Activated T-cell treated with anti-CD3 and anti-CD28 coated beads, Interleukin-2, amount 50 U/mL, for 72 hours (primary cell): ENCODE measurements at regions not wholly inside any gene's neighbourhood (a gene's known extent, or its start where the extent isn't known, plus 50 kb on each side); places are given as distances from the start of the nearest gene placed in this dataset.

Experiments
- ATAC-seq, 2 donors: fragments of 150-1000 bp; cut with Tn5 transposase; replicated peaks in 1 of 2; 2 replicates each; pipeline ENCODE4 v1.10.0; 2021; ENCODE audit warnings: moderate library complexity in 2 of 2, mild to moderate bottlenecking in 1 of 2
- DNase-seq, 2 donors: peaks; one replicate each; pipeline ENCODE4 v3.0.0; 2021 to 2022; ENCODE audit warnings: mixed read lengths in 1 of 2
- H3K27ac Mint-ChIP-seq: one replicate; pipeline ENCODE4 v1.8.0; 2022; ENCODE audit warnings: mild to moderate bottlenecking, moderate library complexity, mixed read lengths
- H3K27me3 Mint-ChIP-seq: one replicate; pipeline ENCODE4 v1.8.0; 2022; ENCODE audit warnings: low read depth, mixed read lengths
- H3K36me3 Mint-ChIP-seq, 2 donors: one replicate each; pipeline ENCODE4 v1.8.0; 2022; ENCODE audit warnings: mixed read lengths in 2 of 2, mild to moderate bottlenecking in 1 of 2; ENCODE audit not compliant: insufficient read depth in 2 of 2
- H3K4me1 Mint-ChIP-seq: one replicate; pipeline ENCODE4 v1.8.0; 2022; ENCODE audit warnings: low read depth, mixed read lengths
- H3K4me3 Mint-ChIP-seq, 2 donors: one replicate each; pipeline ENCODE4 v1.8.0; 2022; ENCODE audit warnings: mild to moderate bottlenecking in 2 of 2, mixed read lengths in 2 of 2, moderate library complexity in 2 of 2
- H3K9me3 Mint-ChIP-seq, 2 donors: one replicate each; pipeline ENCODE4 v1.8.0; 2022; ENCODE audit warnings: mixed read lengths in 2 of 2

- Mint-ChIP-seq H3K9me3 (no peaks in the 10 kb centered on the region), H3K27ac (no peak overlapping the region), H3K36me3 (no peaks in the 10 kb centered on the region), H3K4me3 (no peak overlapping the region), H3K4me1 (no peaks in the 10 kb centered on the region), H3K27me3 (peaks cover 3% of the 10 kb centered on the region)
- DNase-seq (no peak), ATAC-seq (no peak)
These were observed 131.8 kb downstream of the TBX5 start for GRCh38 chr12:114274131-114274530.

GRCh38 chr12:114272605-114273004 is 133.3 kb downstream of the TBX5 start:
- Mint-ChIP-seq H3K36me3 (no peaks in the 10 kb centered on the region), H3K4me1 (no peaks in the 10 kb centered on the region), H3K9me3 (no peaks in the 10 kb centered on the region), H3K27ac (no peak overlapping the region), H3K27me3 (peaks cover 4% of the 10 kb centered on the region), H3K4me3 (no peak overlapping the region)
- DNase-seq (no peak), ATAC-seq (no peak)

GRCh38 chr12:114272071-114272470 is 133.9 kb downstream of the TBX5 start:
- no peak overlapping the region for H3K4me3 Mint-ChIP-seq
- H3K4me1 Mint-ChIP-seq = no peaks in the 10 kb centered on the region
- H3K27me3 Mint-ChIP-seq = peaks cover 4% of the 10 kb centered on the region
- DNase-seq (no peak), ATAC-seq (no peak)
- H3K9me3 Mint-ChIP-seq = no peaks in the 10 kb centered on the region
- no peaks in the 10 kb centered on the region for H3K36me3 Mint-ChIP-seq
- no peak overlapping the region for H3K27ac Mint-ChIP-seq

GRCh38 chr12:114269153-114269552 is 136.8 kb downstream of the TBX5 start:
- H3K27ac Mint-ChIP-seq = no peak overlapping the region
- no peak overlapping the region for H3K4me3 Mint-ChIP-seq
- no peaks in the 10 kb centered on the region for H3K36me3 Mint-ChIP-seq
- ATAC-seq = no peak
- no peaks in the 10 kb centered on the region for H3K9me3 Mint-ChIP-seq
- peaks cover 4% of the 10 kb centered on the region for H3K27me3 Mint-ChIP-seq
- no peaks in the 10 kb centered on the region for H3K4me1 Mint-ChIP-seq
- no peak for DNase-seq

DNA sequence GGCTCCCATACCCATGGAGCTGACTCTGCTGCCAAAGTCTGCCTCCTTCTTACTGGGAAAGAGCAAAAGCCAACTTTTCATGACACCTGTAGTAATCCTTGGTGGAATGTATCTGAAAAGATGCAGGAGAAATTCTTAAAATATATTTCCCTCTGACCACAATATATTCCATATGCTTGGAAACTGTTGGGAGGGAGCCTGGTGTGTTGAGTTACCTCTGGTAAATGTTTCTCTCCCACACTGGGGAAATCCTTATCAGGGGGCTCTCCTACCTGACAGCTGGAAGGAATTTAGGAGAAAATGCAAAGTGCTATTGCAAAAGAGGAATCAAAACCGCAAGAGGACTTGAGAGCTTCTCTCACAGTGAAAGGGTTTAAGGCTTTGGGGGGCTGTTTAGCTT is 139.4 kb downstream of the TBX5 start:
- no peak overlapping the region for H3K4me3 Mint-ChIP-seq

DNA sequence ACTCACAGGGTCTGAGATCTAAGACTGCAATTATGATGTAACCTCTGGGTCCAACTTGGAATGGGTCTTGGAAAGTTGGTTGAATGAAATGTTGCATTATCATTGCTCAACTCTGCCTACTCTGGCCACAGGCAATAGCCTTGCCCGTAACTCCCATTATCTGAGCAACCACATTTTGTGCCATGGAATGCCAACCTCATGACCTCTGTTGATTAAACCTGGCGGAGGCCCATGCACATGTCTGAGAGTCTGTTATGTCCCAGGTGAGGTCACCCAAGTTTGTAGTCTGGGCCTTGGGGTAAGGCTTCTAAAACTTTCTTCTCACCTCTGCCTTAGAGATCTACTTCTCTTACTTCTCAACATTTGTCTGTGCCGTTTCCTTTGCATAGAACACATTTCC is 140.9 kb downstream of the TBX5 start:
- DNase-seq = no peak
- no peaks in the 10 kb centered on the region for H3K4me1 Mint-ChIP-seq
- no peaks in the 10 kb centered on the region for H3K36me3 Mint-ChIP-seq
- no peak overlapping the region for H3K27ac Mint-ChIP-seq
- no peak for ATAC-seq
- no peak overlapping the region for H3K4me3 Mint-ChIP-seq
- H3K27me3 Mint-ChIP-seq = peaks cover 4% of the 10 kb centered on the region
- H3K9me3 Mint-ChIP-seq = peaks cover 1 to 4% of the 10 kb centered on the region in 2 donors

More for the DNA sequence above, 139.4 kb downstream of the TBX5 start:
- ATAC-seq (no peak), DNase-seq (no peak)
- H3K27me3 Mint-ChIP-seq = peaks cover 4% of the 10 kb centered on the region
- H3K4me1 Mint-ChIP-seq = no peaks in the 10 kb centered on the region
- H3K36me3 Mint-ChIP-seq = no peaks in the 10 kb centered on the region
- H3K9me3 Mint-ChIP-seq = peaks cover 1% of the 10 kb centered on the region in 2 donors
- no peak overlapping the region for H3K27ac Mint-ChIP-seq

DNA sequence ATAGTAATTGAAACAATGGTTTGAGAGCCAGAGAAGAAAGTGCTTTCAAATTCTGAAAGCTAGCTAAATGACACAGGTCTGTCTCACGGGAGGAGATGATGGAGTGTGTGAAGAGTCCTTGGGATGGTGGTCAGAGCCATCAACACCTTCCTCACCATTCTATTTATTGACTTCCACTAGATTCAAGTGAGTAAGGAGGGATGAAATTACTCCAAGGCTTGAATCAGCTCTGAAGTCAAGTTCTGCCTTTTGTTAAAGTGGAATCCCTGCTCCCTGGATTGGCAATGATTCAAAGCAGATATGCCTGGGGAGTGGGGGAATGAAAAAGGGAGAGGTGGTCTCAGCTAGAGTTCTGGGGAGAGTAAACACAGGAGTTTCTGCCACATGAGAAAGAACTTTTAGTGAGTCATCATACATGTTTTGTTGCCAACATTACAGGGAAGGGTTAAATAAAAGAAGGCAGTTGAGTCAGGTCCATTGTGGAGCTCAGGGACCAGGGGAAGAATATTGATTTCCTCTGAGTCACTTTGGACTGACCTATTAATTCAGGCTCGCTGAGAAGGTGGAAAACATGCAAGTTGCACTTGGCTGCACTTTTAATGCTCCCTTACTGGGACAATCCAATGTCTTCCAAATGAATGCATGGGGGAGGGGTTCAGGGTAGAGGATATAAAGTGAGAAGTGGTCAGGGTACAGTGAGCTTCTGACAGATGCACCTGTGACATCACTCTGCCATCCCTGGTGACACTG is 142.7 kb downstream of the TBX5 start:
- no peak overlapping the region for H3K4me3 Mint-ChIP-seq
- no peaks in the 10 kb centered on the region for H3K27me3 Mint-ChIP-seq
- H3K27ac Mint-ChIP-seq = no peak overlapping the region
- no peaks in the 10 kb centered on the region for H3K4me1 Mint-ChIP-seq
- ATAC-seq = no peak
- peaks cover 1 to 4% of the 10 kb centered on the region in 2 donors for H3K9me3 Mint-ChIP-seq
- no peaks in the 10 kb centered on the region for H3K36me3 Mint-ChIP-seq
- DNase-seq = no peak

DNA sequence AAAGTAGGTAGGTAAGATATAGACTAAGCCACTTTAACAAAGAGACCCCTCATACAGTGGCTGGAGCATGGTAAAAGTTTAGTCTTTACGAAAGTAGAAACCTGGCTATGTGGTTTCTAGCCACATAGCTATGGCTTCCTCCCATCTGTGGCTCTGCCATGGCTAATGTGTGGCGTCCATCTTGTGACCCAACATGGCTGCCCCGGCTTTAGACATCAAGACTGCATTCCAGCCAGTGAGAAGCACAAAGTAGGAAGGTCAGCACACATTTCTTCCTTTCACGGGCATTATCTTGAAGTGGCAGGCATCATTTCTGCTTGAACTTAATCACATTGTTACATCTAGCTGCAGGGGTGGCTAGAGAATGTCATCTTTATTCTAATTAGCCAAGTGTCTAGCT is 148.3 kb downstream of the TBX5 start:
- no peak overlapping the region for H3K27ac Mint-ChIP-seq
- H3K9me3 Mint-ChIP-seq = peaks cover 3 to 6% of the 10 kb centered on the region in 2 donors
- ATAC-seq (no peak), DNase-seq (no peak)
- H3K4me3 Mint-ChIP-seq = no peak overlapping the region
- no peaks in the 10 kb centered on the region for H3K4me1 Mint-ChIP-seq
- no peaks in the 10 kb centered on the region for H3K36me3 Mint-ChIP-seq
- peaks cover 8% of the 10 kb centered on the region for H3K27me3 Mint-ChIP-seq

DNA sequence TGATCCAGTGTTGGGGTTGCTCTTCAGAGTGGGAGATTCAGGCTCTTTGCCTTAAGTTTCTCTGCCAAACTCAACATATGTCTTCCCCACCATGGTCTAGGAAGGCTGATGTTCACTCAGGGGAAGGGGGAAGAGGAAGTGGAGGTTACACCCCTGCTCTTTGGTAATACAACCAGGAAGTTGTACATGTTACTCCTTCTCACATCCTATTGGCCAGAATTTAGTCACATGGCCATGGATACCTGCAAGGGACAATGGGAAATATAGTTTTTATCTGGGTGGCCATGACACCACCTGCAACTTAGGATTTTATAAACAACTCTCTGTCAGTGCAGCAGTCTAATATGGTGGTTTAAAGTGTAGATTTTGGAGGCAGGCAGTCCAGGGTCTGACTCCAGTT is 150.9 kb downstream of the TBX5 start:
- Mint-ChIP-seq H3K9me3 (peaks cover 3 to 4% of the 10 kb centered on the region in 2 donors), H3K27ac (no peak overlapping the region), H3K36me3 (no peaks in the 10 kb centered on the region), H3K4me3 (no peak overlapping the region), H3K4me1 (no peaks in the 10 kb centered on the region), H3K27me3 (peaks cover 8% of the 10 kb centered on the region)
- no peak for DNase-seq
- ATAC-seq = no peak

DNA sequence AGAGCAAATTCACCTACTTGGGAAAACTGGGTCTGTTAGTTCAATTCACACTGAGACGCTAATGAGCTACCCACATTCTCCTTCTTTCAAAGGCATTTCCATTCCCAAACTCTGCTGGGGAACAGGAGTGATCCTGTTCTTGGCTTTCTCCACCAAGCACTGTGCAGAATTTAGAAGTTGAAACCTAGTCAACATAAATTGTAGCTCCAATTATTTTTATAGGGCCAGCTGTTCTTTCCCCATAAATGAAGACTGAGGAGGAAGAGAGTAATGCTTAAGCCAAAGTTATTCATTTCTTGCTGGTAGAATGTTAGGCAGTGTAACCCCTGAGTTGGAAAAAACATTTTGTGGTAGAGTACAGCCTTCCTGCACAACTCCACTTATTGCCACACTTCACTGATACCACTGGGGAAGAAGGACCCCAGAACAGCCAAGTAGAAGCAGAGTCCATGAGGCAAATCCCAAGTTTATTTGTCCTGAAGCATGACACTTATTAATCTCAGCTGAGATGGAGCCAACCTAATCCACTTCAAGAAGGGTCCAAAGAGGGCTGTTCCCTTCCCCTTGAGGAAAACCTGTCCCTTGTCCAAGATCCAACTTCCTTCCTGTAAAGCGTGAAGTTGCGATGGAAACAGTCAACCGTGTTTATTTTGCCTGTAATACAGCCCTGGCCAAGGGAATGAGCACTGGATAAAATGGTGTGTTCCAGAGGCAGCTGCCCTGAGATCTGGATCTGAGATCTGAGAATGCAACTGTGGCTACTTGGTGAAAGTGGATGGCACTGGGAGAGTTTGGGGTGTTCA is 151.8 kb downstream of the TBX5 start:
- Mint-ChIP-seq H3K4me3 (no peak overlapping the region), H3K27ac (no peak overlapping the region), H3K4me1 (no peaks in the 10 kb centered on the region), H3K36me3 (no peaks in the 10 kb centered on the region), H3K9me3 (peaks cover 4% of the 10 kb centered on the region in 2 donors), H3K27me3 (peaks cover 8% of the 10 kb centered on the region)
- DNase-seq (no peak), ATAC-seq (no peak)

- H3K4me1 Mint-ChIP-seq = no peaks in the 10 kb centered on the region
- H3K27ac Mint-ChIP-seq = no peak overlapping the region
- H3K36me3 Mint-ChIP-seq = no peaks in the 10 kb centered on the region
- H3K9me3 Mint-ChIP-seq = peaks cover under 1 to 2% of the 10 kb centered on the region in 2 donors
- no peak for DNase-seq
- H3K27me3 Mint-ChIP-seq = no peaks in the 10 kb centered on the region
- no peak overlapping the region for H3K4me3 Mint-ChIP-seq
- no peak for ATAC-seq
These were observed 157.4 kb downstream of the TBX5 start for GRCh38 chr12:114248527-114248926.

DNA sequence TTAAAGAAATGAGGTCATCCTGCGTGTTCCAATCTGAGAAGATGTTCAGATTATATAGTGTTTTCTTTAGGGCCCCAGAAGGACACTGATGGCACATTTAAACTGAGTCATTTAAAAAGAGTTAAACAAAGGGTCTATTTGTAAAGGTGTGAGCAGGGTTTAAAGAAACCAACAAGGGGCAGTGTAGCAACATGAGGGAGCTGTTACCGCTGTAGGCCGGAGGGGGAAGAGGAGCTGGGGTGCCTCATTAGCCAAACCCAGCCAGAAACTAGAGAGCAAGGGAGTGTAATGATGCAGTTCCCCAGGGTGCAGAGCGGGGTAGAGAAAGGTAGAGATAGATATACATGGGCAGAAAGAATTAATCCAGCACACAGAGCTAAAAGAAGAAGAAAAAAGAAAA is 160.4 kb downstream of the TBX5 start:
- Mint-ChIP-seq H3K4me1 (no peaks in the 10 kb centered on the region), H3K27ac (no peak overlapping the region), H3K4me3 (no peak overlapping the region), H3K36me3 (no peaks in the 10 kb centered on the region), H3K9me3 (peaks cover 1 to 4% of the 10 kb centered on the region in 2 donors), H3K27me3 (no peaks in the 10 kb centered on the region)
- ATAC-seq (no peak), DNase-seq (no peak)

- peaks cover 13% of the 10 kb centered on the region for H3K27me3 Mint-ChIP-seq
- no peak for DNase-seq
- H3K4me3 Mint-ChIP-seq = no peak overlapping the region
- no peaks in the 10 kb centered on the region for H3K4me1 Mint-ChIP-seq
- ATAC-seq = no peak
- no peak overlapping the region for H3K27ac Mint-ChIP-seq
- H3K36me3 Mint-ChIP-seq = no peaks in the 10 kb centered on the region
- H3K9me3 Mint-ChIP-seq = peaks cover 1 to 3% of the 10 kb centered on the region in 2 donors
These were observed 163.9 kb downstream of the TBX5 start for GRCh38 chr12:114241973-114242434.
